Effector memory CD4-positive, alpha-beta T cell (primary cell): ENCODE measurements at regions not wholly inside any gene's neighbourhood (a gene's known extent, or its start where the extent isn't known, plus 50 kb on each side); places are given as distances from the start of the nearest gene placed in this dataset.

Experiments used
- DNase-seq, 3 donors: peaks; one replicate each; pipeline ENCODE4 v3.0.0-alpha.2; 2020
- H3K27ac ChIP-seq: 2 replicates; pipeline ENCODE4 v1.7.0; 2013; ENCODE audit warnings: mild to moderate bottlenecking, low read length, moderate library complexity; ENCODE audit not compliant: insufficient read depth, poor library complexity, severe bottlenecking
- H3K27me3 ChIP-seq: replicated peaks from 2 replicates; pipeline ENCODE4 v1.7.0; 2013; ENCODE audit warnings: mild to moderate bottlenecking, low read length; ENCODE audit not compliant: insufficient read depth, control insufficient read depth, poor library complexity, severe bottlenecking
- H3K36me3 ChIP-seq: 2 replicates; pipeline ENCODE4 v1.7.0; 2013; ENCODE audit warnings: mild to moderate bottlenecking, low read length, moderate library complexity; ENCODE audit not compliant: control insufficient read depth, insufficient read depth
- H3K4me1 ChIP-seq: 2 replicates; pipeline ENCODE4 v1.7.0; 2013; ENCODE audit warnings: low read length, mild to moderate bottlenecking; ENCODE audit not compliant: control insufficient read depth, insufficient read depth, poor library complexity, severe bottlenecking
- H3K4me3 ChIP-seq: 2 replicates; pipeline ENCODE4 v1.7.0; 2013; ENCODE audit warnings: low read length, low read depth, mild to moderate bottlenecking; ENCODE audit not compliant: insufficient read depth, poor library complexity, severe bottlenecking
- H3K9me3 ChIP-seq: 2 replicates; pipeline ENCODE4 v1.7.0; 2013; ENCODE audit warnings: mild to moderate bottlenecking, low read length, moderate library complexity; ENCODE audit not compliant: control insufficient read depth

DNA sequence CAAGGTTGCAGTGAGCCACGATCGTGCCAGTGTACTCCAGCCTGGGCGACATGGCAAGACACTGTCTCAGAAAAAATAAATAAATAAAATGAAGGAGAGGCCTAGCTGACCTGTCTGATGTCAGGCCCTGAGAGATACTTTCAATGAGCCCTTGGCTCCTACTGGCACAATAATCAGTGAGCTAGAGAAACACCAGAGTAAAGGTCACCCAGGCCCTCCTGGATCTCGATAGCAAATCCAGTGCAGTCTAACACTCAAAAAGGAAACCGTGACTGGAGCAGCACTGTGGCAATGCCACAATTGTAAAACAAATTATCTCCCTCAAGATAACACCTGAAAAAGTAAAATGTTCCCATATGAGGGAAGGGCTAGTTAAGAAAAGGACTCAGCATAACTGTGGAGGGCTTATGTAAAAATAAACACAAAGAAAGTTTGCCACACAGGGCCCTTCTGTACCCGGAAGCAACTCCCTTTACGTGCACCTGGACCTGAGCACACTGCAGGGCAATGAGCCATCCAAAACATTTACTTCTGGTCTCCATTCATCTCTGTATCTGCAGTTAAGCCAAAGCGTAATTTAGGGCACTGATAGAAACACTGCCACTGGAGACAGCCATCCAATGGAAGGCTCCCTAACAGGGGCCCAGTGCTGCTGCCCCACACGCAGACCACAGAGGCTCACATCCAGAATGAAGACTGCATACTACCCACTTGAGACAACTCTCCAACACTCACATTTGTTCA, 293.1 kb upstream of the HSFY2 start:
- Histone ChIP-seq H3K27me3 (no peaks in the 10 kb centered on the region), H3K4me1 (no peaks in the 10 kb centered on the region), H3K27ac (no peak overlapping the region), H3K36me3 (no peaks in the 10 kb centered on the region), H3K4me3 (no peak overlapping the region), H3K9me3 (no peaks in the 10 kb centered on the region)
- no peak for DNase-seq

DNA sequence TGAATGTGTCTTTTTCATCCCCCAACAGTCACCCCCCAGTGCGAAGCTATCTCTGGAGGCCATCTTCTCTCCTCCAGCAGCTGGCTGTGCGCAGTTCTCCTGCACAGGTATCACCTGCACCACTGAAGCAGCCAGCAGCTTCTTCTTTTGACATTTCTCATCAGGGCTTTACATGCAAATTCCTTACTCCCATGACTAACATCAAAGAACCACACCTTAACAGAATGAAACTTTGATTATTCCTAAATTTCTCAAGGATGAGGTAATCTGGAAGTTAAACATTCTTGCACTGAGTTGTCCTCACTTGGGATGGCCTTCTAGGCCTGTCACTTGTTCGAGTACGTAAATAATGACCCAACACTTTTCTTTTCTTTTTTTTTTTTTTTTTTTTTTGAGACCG, 291.6 kb upstream of the HSFY2 start:
- Histone ChIP-seq H3K36me3 (no peaks in the 10 kb centered on the region), H3K27ac (no peak overlapping the region), H3K4me3 (no peak overlapping the region), H3K9me3 (no peaks in the 10 kb centered on the region), H3K27me3 (no peaks in the 10 kb centered on the region), H3K4me1 (no peaks in the 10 kb centered on the region)
- DNase-seq: no peak

DNA sequence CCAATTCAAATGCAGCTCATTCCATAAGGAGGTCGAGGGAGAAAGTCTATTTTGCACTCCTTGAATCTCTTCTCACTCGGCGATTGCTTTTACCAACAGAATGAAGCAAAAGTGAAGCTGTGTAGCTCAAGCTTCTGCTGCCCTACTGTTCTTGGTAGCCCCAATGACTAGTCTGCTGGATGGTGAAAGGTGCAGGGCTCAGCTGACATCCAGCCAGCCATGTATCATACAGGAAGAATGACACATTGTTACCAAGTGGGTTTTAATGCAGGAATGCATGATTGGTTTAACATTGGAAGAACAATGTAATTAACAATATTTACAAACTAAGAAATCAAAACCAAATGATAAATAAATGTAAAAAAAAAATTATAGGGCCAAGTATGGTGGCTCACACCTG, 286.2 kb upstream of the HSFY2 start:
- Histone ChIP-seq H3K27me3 (no peaks in the 10 kb centered on the region), H3K9me3 (no peaks in the 10 kb centered on the region), H3K27ac (no peak overlapping the region), H3K4me3 (no peak overlapping the region), H3K36me3 (no peaks in the 10 kb centered on the region), H3K4me1 (no peaks in the 10 kb centered on the region)
- no peak for DNase-seq

DNA sequence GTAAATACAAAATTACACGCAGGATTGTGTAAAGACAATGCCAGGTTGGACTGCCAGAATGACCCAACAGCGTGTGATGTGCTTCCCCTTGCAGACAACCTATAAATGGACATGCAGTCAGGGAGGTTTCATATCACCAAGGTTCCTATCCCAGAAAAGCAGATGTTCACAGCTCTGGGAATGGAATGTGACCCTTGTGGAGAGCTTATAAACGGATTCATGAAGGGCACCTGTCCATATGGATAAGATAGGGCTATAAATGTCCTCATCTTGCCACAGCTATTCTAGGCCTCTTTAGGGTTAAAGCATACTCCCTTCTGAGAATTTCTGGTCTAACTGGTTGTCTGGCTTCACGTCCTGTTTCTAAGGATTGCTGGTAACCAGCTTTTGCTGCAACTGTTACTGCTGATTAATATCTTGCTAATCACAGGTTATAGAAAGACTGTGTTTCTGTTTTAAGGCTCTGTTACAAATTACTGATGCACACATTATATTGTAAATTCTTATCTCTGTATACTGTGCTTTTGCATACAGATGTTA, 285.4 kb upstream of the HSFY2 start:
- no peak for DNase-seq
- Histone ChIP-seq H3K27ac (no peak overlapping the region), H3K9me3 (no peaks in the 10 kb centered on the region), H3K36me3 (no peaks in the 10 kb centered on the region), H3K4me3 (no peak overlapping the region), H3K27me3 (no peaks in the 10 kb centered on the region), H3K4me1 (no peaks in the 10 kb centered on the region)

DNA sequence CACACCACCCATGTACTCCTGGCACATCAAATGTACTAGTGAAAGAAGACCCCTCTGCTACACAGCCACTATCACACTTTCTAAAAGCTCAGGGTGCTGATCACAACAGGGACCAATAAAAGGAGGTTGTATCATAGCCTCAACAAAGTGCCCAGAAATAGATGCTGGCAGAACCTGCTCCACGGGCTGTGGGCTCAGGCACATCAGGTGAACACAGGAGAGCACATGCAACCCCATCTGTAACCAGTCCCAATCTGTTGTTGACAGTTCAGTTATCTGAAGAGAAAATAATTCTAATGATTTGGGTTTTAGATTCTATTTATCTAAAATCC, 282.6 kb upstream of the HSFY2 start:
- no peaks in the 10 kb centered on the region for H3K9me3 ChIP-seq
- no peak overlapping the region for H3K4me3 ChIP-seq
- no peak for DNase-seq
- no peaks in the 10 kb centered on the region for H3K36me3 ChIP-seq
- H3K4me1 ChIP-seq: no peaks in the 10 kb centered on the region
- no peak overlapping the region for H3K27ac ChIP-seq
- H3K27me3 ChIP-seq: no peaks in the 10 kb centered on the region

DNA sequence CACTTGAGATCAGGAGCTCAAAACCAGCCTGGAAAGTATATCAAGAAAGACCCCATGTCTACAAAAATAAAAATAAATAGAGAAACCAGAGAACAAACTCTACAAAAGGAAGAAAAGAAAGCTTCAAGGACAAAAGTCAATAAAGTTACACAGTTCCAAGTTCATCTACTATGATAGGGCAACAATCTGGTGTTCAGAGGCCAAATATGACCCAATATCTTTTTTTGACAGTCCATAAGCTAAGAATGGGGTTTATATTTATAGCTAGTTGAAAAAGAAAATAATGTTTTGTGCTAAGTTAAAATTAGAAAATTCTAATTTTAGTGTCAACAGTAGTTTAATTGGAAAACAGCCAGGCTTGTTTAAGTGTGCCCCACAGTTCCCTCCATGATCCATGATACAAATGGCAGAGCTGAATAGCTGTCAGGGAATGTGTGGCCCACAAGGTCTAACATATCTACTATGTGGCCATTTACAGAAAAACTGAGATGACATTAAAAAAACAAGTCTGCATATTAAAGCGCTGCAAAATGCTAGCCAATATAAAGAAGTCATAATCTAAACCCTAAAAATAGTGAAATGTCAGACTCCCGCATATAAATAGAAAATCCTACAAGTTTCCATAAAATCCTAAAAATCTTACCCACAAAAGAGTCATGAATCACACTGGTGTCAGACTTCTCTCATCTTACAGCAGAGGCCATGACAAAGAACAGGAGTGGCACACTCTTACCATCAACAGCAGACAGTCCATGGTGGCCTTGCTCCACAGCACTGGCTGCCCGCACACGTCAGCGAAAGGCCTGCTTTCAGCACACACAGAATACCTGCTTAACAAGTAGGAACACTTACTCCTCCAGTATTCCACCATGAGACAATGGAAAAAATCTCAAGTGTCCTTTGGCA, 281.9 kb upstream of the HSFY2 start:
- H3K4me1 ChIP-seq: no peaks in the 10 kb centered on the region
- H3K36me3 ChIP-seq: no peaks in the 10 kb centered on the region
- DNase-seq: no peak
- H3K4me3 ChIP-seq: no peak overlapping the region
- H3K27me3 ChIP-seq: no peaks in the 10 kb centered on the region
- H3K9me3 ChIP-seq: no peaks in the 10 kb centered on the region
- H3K27ac ChIP-seq: no peak overlapping the region

DNA sequence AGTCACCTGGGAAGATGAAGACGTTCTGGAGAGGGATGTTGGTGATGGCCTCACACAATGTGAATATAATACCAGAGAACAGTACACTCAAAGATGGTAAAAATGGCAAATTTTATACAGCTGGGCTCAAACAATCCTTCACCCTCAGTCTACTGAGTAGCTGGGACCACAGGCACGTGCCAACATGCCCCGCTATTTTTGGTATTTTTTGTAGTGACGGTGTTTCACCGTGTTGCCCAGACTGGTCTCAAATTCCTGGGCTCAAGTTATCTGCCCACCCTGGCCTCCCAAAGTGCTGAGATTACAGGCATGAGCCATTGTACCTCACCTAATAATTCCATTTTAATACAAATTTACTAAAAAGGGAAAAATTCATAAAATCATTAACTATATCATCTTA, 280.3 kb upstream of the HSFY2 start:
- Histone ChIP-seq H3K36me3 (no peaks in the 10 kb centered on the region), H3K4me3 (no peak overlapping the region), H3K27me3 (no peaks in the 10 kb centered on the region), H3K9me3 (no peaks in the 10 kb centered on the region), H3K27ac (no peak overlapping the region), H3K4me1 (no peaks in the 10 kb centered on the region)
- no peak for DNase-seq

DNA sequence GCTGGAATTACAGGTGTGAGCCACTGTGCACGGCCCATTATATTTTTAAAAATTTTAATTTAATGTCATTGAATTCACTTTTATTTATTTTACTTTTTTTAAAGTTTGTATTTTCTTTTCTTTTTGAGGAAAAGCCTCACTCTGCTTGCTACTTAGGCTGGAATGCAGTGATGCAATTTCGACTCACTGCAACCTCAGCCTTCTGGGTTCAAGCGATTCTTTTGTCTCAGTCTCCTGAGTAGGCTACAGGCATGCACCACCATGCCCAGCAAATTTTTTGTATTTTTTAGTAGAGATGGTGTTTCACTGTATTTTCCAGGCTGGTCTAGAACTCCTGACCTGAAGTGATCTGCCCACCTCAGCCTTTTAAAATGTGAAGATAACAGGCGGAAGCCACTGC, 277.5 kb upstream of the HSFY2 start:
- H3K9me3 ChIP-seq: no peaks in the 10 kb centered on the region
- H3K36me3 ChIP-seq: no peaks in the 10 kb centered on the region
- no peak for DNase-seq
- H3K4me1 ChIP-seq: no peaks in the 10 kb centered on the region
- no peak overlapping the region for H3K4me3 ChIP-seq
- H3K27ac ChIP-seq: no peak overlapping the region
- no peaks in the 10 kb centered on the region for H3K27me3 ChIP-seq

DNA sequence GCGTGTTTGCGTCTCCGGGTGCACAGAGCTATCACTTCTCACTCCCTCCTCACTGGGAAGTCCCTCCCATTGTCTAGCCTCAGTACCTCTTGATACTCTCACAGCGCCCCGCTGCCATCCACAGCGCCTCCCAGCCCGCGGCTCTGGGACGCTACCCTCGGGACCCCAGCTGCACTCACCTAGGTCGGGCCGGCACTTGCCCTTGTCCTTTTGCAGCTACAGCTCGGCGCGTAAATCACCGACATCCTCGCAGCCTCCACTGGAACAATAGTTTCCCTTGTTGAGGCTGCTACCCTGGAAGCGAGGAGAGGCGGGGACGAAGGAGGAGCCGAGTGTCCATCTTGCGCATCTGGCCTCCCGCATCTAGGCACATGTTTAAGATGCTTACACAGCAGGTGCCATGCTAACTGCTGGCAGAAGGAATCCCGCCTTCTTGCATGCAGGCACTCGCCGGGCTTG, 269.5 kb upstream of the HSFY2 start:
- Histone ChIP-seq H3K36me3 (no peaks in the 10 kb centered on the region), H3K4me3 (no peak overlapping the region), H3K9me3 (no peaks in the 10 kb centered on the region), H3K27me3 (no peaks in the 10 kb centered on the region), H3K27ac (no peak overlapping the region), H3K4me1 (no peaks in the 10 kb centered on the region)
- no peak for DNase-seq
